Sigmoid colon (tissue), 6 donors: ENCODE measurements at regions not wholly inside any gene's neighbourhood (a gene's known extent, or its start where the extent isn't known, plus 50 kb on each side); places are given as distances from the start of the nearest gene placed in this dataset.
A peak's percentile ranks its signal among the peaks of the same experiment; 100 is the strongest.

Experiments used
- DNase-seq: peaks from one replicate; pipeline ENCODE4 v3.0.0-alpha.2; 2019
- H3K27ac ChIP-seq, 4 donors: fragments of 200-600 bp; sonication (generic); one replicate each; pipeline ENCODE4 v1.5.1; 2016 to 2019; ENCODE audit warnings: mild to moderate bottlenecking in 1 of 4
- H3K27me3 ChIP-seq, 3 donors: fragments of 200-600 bp; sonication (generic); one replicate each; pipeline ENCODE4 v1.5.1; 2019; ENCODE audit warnings: mild to moderate bottlenecking in 1 of 3
- H3K36me3 ChIP-seq, 4 donors: fragments of 200-600 bp; sonication (generic); one replicate each; pipeline ENCODE4 v1.5.1; 2016 to 2019
- H3K4me1 ChIP-seq, 4 donors: fragments of 200-600 bp; sonication (generic); one replicate each; pipeline ENCODE4 v1.5.1; 2017 to 2019
- H3K4me3 ChIP-seq, 4 donors: fragments of 200-600 bp; sonication (generic); one replicate each; pipeline ENCODE4 v1.5.1; 2017 to 2019; ENCODE audit warnings: mild to moderate bottlenecking in 2 of 4, moderate library complexity in 1 of 4
- H3K9me3 ChIP-seq, 4 donors: fragments of 200-600 bp in 3 of 4; sonication (generic) in 3 of 4; one replicate each; pipeline versions ENCODE4 v1.5.1 to v1.6.1; 2013 to 2019
- CTCF ChIP-seq, 4 experiments: fragments of 450-650 bp in 3 of 4; fragments of 200-600 bp in 1 of 4; IDR thresholded peaks; one replicate each; pipeline ENCODE4 v1.5.1; 2016 to 2019; ENCODE audit warnings: antibody characterized with exemption in 4 of 4, mild to moderate bottlenecking in 3 of 4, moderate library complexity in 2 of 4
- EP300 ChIP-seq, 4 donors: sonication (generic); formaldehyde crosslinking; IDR thresholded peaks; one replicate each; pipeline ENCODE4 v1.6.1; 2017; ENCODE audit warnings: antibody characterized with exemption in 4 of 4
- POLR2A ChIP-seq, 2 donors: fragments of 450-650 bp; IDR thresholded peaks; one replicate each; pipeline ENCODE4 v1.6.1; 2016; ENCODE audit warnings: antibody characterized with exemption in 2 of 2, mild to moderate bottlenecking in 2 of 2, moderate library complexity in 2 of 2
- POLR2AphosphoS5 ChIP-seq, 4 donors: sonication (generic); formaldehyde crosslinking; IDR thresholded peaks; one replicate each; pipeline ENCODE4 v1.6.1; 2017; ENCODE audit warnings: antibody characterized with exemption in 4 of 4
- WGBS, 2 donors: extraction: QIAGEN DNeasy Blood & Tissue Kit; methylation state at CpG; one replicate each; pipeline ENCODE4 v1.1.7; 2013; 5-methylcytosine and 5-hydroxymethylcytosine counted together
- intact Hi-C: fragments of 100-400 bp; cut with DNase I; formaldehyde crosslinking; loops from one replicate; pipeline ENCODE4 v1.15.1; 2023
- donor health status: healthy with polysubstance abuse.
- donor health status: healthy.

GRCh38 chr13:74836628-74837027, 645.3 kb downstream of the TBC1D4 start:
- Histone ChIP-seq H3K4me1 (no peaks in the 10 kb centered on the region), H3K9me3 (no peaks in the 10 kb centered on the region), H3K27ac (no peak overlapping the region), H3K4me3 (no peak overlapping the region), H3K27me3 (no peaks in the 10 kb centered on the region), H3K36me3 (no peaks in the 10 kb centered on the region)
- TF ChIP-seq EP300 (IDR thresholded peaks at IDR 0.05), result no peak
- TF ChIP-seq POLR2A (IDR thresholded peaks at IDR 0.05), result no peak
- TF ChIP-seq POLR2AphosphoS5 (IDR thresholded peaks at IDR 0.05), result no peak
- TF ChIP-seq CTCF (IDR thresholded peaks at IDR 0.05), result no peak
- intact Hi-C loops, result no loop called here
- DNase-seq, result no peak
- WGBS, 2 donors, result 88 to 98% methylated on average over 1 of the region's 1 CpG

GRCh38 chr13:74835579-74835978, 646.4 kb downstream of the TBC1D4 start:
- intact Hi-C loops, result no loop called here
- no peak for DNase-seq
- no peak overlapping the region for H3K4me3 ChIP-seq
- no peaks in the 10 kb centered on the region for H3K4me1 ChIP-seq
- H3K9me3 ChIP-seq, result no peaks in the 10 kb centered on the region
- TF ChIP-seq POLR2A (IDR thresholded peaks at IDR 0.05) (no peak), EP300 (IDR thresholded peaks at IDR 0.05) (no peak), POLR2AphosphoS5 (IDR thresholded peaks at IDR 0.05) (no peak), CTCF (IDR thresholded peaks at IDR 0.05) (no peak)
- H3K27ac ChIP-seq, result no peak overlapping the region
- no peaks in the 10 kb centered on the region for H3K36me3 ChIP-seq
- 54 to 83% methylated on average over 1 of the region's 1 CpG for WGBS, 2 donors
- H3K27me3 ChIP-seq, result no peaks in the 10 kb centered on the region

- no peaks in the 10 kb centered on the region for H3K9me3 ChIP-seq
- TF ChIP-seq CTCF (IDR thresholded peaks at IDR 0.05) (no peak), POLR2A (IDR thresholded peaks at IDR 0.05) (no peak)
- no peaks in the 10 kb centered on the region for H3K4me1 ChIP-seq
- intact Hi-C loops, result no loop called here
- H3K27ac ChIP-seq, result no peak overlapping the region
- H3K4me3 ChIP-seq, result no peak overlapping the region
- no peak for DNase-seq
- H3K27me3 ChIP-seq, result no peaks in the 10 kb centered on the region
- H3K36me3 ChIP-seq, result no peaks in the 10 kb centered on the region
These were observed 656.1 kb downstream of the TBC1D4 start for GRCh38 chr13:74825938-74826246.

DNA sequence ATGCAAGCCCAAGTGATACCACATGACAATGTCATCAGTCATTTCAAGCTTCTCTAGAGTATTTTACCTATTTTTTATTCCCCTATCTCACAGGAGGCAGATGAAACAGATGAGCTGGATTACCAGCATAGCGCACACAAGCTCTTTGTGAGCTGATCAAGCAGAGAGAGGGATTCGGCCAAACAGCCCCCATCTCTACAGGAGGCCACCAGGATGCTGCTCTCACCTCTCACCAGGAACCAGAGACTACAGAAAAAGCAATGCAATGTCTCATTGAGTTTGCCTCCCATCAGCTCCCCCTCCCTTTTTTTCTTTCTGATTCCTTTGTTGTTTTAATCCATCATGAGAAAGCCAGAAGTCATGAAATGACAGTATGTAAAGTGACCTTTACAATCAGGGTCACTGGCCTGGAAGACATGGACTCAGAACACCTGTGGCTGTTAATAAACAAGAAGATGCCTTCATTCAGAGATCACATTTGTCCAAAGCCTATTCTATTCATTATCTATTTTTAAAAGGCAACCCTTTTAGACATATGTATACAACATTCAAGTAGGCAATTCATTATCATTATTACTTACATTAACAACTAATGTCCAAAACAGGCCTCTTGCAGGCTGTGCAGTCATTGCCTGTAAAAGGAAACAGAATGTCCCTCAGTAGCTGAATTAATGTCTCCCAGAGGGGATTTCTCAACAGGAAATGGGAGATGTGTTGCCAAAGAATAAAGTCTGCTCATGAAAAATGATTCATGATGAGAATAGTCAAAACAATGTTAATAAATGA, 656.6 kb downstream of the TBC1D4 start:
- no peaks in the 10 kb centered on the region for H3K27me3 ChIP-seq
- 84 to 85% methylated on average over 2 of the region's 2 CpGs for WGBS, 2 donors
- H3K9me3 ChIP-seq, result no peaks in the 10 kb centered on the region
- H3K36me3 ChIP-seq, result no peaks in the 10 kb centered on the region
- intact Hi-C loops, result no loop called here
- H3K27ac ChIP-seq, result no peak overlapping the region
- no peak for DNase-seq
- no peaks in the 10 kb centered on the region for H3K4me1 ChIP-seq
- H3K4me3 ChIP-seq, result no peak overlapping the region
- TF ChIP-seq CTCF (IDR thresholded peaks at IDR 0.05), result no peak
- TF ChIP-seq POLR2A (IDR thresholded peaks at IDR 0.05), result no peak
- TF ChIP-seq EP300 (IDR thresholded peaks at IDR 0.05), result no peak
- peak in 1 of 4 donors; percentile 5 for TF ChIP-seq POLR2AphosphoS5 (IDR thresholded peaks at IDR 0.05)

- WGBS, 2 donors, result 47 to 74% methylated on average over 3 of the region's 3 CpGs
- Histone ChIP-seq H3K36me3 (no peaks in the 10 kb centered on the region), H3K4me3 (no peak overlapping the region), H3K27ac (no peak overlapping the region), H3K27me3 (no peaks in the 10 kb centered on the region), H3K9me3 (no peaks in the 10 kb centered on the region), H3K4me1 (no peaks in the 10 kb centered on the region)
- intact Hi-C loops, result no loop called here
- no peak for DNase-seq
- TF ChIP-seq POLR2AphosphoS5 (IDR thresholded peaks at IDR 0.05), result no peak
- no peak for TF ChIP-seq CTCF (IDR thresholded peaks at IDR 0.05)
- no peak for TF ChIP-seq EP300 (IDR thresholded peaks at IDR 0.05)
- TF ChIP-seq POLR2A (IDR thresholded peaks at IDR 0.05), result no peak
These were observed 661.2 kb downstream of the TBC1D4 start for GRCh38 chr13:74820809-74821208.
